ENCODE measurements at regions not wholly inside any gene's neighbourhood (a gene's known extent, or its start where the extent isn't known, plus 50 kb on each side); places are given as distances from the start of the nearest gene placed in this dataset.
A peak's percentile ranks its signal among the peaks of the same experiment; 100 is the strongest.

DNA sequence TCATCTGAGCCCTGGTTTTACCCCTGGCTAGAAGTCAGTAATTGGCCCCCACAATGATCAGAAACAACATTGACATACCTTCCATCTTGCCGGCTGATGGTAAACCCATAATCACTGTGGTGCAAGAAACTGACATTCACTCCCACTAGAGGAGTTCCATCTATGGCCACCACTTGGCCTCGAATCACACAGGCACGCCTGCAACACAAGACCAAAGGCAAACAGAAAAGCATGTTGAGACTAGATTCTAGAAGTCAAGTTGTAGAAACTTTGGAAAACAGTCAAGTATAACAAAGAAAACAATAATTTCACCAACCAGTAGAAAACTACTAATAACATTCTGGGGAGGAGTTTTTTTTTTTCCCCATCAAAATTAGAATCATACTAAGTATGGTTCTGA is 183.4 kb downstream of the SH2D1A start:
- FAIRE-seq: peak; percentile 43

DNA sequence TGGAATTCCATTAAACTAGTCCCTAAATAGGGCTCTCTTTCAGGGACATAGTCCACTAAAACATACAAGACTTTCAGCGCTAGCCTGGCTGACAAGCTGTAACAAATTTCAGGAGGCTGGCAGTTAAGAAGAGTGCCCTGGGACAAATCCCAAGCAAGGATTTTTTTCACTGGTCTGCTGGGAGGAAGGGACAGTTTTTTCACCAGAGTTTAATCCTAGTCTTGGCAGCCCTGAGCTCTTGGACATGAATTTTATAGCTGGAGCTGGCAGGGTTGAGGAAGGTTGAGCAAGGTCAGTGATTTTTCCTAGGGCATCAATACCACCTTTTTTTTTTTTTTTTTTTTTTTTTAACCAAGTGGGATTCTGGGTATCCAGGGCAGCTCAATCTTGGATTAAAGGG is 184.4 kb downstream of the SH2D1A start:
- FAIRE-seq: no peak

GRCh38 chrX:124534536-124534935 is 188.2 kb downstream of the SH2D1A start:
- FAIRE-seq: no peak

DNA sequence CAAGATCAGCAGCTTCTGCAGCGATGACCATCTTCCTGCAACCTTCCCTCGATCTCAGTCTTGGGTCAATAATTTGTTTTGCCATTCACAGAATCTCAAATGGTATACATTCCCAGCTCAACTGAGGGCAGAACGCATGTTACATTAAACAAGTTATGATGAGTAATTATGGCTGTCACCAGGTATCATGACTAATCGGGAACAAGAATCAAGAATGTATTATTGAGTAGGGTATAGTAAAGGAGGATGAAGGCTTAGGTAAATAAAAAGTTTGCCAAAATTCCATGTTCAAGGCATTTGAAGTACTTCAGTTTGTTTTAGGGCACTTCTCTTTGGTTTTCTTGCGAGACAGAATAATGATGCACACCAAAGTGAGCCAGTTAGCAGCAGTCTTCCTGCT is 194.1 kb downstream of the SH2D1A start:
- no peak for FAIRE-seq

DNA sequence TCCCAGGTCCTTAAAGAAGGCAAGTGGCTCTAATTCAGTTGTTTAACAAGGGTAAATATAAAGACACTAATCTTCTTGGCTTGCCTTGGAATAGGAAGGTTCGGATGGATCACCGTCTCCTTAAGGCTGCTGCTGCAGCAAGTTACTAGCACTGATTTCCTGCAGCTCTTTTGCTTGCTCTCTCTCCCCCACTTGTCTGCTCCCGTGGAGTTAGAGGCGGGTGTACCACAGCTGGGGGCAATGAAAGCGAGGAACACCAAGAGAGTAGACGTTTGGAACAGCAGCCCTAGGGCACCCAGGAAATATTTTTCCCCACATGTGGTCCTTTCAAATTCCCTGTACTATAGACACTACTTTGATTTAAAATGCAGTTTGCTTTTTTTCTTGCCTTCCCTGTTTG is 202.2 kb downstream of the SH2D1A start:
- no peak for FAIRE-seq

GRCh38 chrX:124555036-124555595 is 208.8 kb downstream of the SH2D1A start:
- FAIRE-seq: no peak

DNA sequence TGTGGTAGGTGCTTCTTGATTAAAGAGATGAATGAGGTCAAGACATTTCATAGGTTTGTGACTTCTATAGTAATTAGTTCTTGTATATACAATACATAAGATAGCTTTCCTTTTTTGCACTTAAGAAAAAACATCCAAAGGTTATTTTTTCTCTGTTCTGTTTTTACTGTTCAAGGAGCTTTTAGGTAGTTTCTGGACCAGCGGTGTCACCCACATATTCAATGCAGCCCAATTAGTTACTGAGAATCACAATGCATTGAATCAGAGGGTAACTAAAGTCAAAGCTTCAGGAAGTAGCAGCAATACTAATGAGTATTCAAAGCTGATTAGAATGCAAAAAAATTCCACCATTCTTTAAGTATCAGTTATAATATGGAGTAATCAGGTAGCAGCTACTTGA is 211.6 kb downstream of the SH2D1A start:
- FAIRE-seq: no peak

DNA sequence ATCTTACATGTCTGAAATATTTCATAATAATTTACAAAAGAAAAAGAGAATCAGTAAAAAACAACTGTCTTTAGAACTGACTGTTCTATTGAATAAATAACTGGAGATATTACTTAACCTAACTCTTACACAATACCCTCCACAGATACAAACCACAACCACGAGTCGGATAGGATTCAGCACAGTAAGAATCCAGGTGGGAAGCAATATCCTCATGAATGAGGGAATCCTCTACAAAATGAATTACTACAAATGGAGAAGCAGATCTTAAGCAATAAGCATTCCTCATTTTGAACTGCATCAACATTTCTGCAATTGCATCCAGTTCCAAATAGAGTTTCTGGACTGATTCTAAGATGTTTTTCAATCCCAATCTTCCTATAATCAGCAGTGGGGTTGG is 227.1 kb downstream of the SH2D1A start:
- FAIRE-seq: no peak

- no peak for FAIRE-seq
These were observed 246.4 kb downstream of the SH2D1A start for GRCh38 chrX:124592744-124593143.

- FAIRE-seq: no peak
These were observed 247.8 kb downstream of the SH2D1A start for GRCh38 chrX:124594017-124594651.

GRCh38 chrX:124605511-124605910 is 259.1 kb downstream of the SH2D1A start:
- FAIRE-seq: no peak

- no peak for FAIRE-seq
These were observed 260.4 kb downstream of the SH2D1A start for GRCh38 chrX:124606724-124607123.

DNA sequence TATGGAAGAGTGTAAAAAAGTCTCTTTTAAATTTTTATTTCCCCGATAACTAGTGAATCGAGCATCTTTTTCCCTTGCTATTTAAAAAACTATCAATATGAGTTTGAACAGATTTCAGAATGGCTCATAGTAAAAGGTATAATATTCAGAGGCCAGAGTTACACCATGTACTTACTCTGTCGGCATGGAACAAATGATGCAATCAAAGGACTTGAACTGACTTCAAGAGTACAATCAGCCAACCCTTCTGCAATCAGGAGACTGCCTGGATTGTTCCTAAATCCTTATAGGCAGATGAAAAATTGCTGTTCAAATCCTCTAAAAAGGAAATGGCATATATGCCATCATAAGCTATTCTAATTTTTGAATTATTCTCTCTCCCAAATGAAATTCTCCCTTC is 273.3 kb downstream of the SH2D1A start:
- no peak for FAIRE-seq

DNA sequence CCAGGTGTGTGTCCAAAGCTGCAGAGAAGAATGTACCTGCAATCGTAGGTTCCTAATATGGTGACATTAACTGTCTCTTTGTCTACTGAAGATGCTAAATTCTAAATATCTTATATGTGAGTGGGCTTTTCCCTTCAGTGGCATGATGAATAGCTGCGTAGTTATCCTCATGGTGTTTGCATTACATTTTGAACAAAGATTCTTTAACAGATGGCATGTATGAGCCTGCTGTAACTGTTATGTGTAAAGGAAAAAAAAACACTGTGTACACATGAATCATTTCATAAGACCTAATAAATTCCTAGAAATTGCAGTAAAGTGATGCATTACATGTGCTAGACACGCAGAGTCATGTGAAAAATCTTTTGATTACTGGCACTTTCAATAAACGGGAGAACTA is 288.0 kb downstream of the SH2D1A start:
- FAIRE-seq: no peak

DNA sequence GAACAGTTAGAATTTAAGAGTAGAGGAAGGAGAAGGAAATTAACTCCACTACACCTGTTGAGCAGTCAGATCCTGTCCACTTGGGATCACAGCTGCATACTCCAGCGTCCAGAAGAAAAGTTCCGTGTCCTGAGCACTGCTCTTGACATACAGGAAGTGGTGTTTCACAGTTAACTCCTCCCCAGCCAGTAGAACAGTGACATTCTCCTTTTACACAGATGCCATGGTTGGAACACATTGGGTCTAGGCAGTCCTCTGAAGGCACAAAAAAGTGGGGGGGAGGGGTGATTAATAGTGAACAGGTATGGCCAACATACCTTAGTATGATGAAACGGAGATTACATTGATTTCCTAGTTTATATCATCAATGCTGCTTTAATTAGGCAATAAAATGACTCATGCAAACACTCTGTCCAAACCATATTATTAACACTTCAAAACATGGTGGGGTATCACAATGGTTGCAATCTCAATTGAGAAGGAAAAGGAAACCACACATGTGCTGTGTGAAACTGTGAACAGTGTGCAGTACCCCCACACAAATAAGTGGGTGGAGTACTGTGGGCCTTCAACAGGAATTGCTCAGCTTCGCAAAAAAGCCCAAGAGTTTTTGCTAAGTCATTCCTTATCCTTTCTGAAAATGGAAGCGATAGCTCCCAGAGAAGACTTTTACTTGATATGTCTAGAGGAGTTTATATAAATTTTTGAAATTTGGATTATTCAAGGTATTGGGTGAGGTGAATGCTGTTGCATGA is 295.6 kb downstream of the SH2D1A start:
- FAIRE-seq: no peak

- no peak for FAIRE-seq
These were observed 300.0 kb downstream of the SH2D1A start for GRCh38 chrX:124646403-124646802.

DNA sequence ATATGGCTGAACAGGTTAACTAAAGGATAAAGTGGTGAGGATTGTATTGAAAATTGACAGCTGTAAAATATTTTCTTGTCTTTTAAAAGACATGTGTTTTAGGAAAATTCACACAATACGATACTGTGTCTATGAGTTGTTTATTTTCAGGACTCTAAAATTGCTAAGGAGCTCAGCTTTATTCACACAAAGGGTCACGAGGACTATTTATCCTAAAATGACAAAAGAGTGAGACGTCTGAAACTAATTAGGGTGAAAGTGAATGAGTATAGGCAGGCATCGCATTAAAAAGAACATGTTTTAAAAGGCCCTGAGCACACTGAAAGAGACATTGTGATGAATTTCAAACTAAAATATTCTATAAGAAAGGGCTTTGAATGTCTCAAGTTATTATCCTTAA is 304.7 kb downstream of the SH2D1A start:
- no peak for FAIRE-seq

GRCh38 chrX:124665621-124666400 is 319.4 kb downstream of the SH2D1A start:
- no peak for FAIRE-seq

- no peak for FAIRE-seq
These were observed 332.8 kb downstream of the SH2D1A start for GRCh38 chrX:124679199-124679598.

DNA sequence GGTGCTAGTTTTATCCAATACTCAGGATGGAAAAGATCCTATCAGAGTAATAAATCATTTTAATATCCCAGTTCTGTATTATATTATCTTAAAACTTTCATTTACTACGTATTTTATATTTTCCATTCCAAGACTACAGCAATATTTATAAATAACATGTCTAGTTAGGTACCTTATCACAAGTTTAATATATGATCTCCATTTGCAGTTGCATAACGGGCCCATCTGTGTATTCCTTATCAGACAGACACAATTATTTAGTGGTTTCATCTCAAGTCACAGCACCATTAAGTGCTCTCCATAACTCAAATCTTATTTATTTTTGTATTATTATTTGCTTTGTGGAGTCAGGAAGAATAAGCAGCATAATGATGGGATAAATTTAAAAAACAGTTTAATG is 333.9 kb downstream of the SH2D1A start:
- FAIRE-seq: no peak

- no peak for FAIRE-seq
These were observed 344.1 kb downstream of the SH2D1A start for GRCh38 chrX:124690495-124690894.

DNA sequence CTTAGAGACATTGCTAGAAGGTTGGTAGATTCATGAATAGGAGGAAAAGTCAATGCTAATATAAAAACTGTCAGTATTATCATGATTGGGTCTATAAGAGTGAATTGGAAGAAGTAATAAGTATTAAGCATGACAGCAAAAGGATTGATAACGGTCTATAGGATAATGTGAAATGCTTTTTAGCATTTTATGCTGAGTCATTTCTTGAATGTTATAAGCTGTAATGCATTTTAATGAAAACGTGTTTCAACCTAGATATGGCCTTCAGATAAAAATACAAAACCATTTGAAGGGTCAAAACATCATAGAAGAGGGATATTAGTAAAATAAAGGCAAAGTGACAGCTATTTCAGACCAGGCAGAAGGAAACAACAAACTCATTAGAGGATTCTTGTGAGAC is 353.5 kb downstream of the SH2D1A start:
- no peak for FAIRE-seq

DNA sequence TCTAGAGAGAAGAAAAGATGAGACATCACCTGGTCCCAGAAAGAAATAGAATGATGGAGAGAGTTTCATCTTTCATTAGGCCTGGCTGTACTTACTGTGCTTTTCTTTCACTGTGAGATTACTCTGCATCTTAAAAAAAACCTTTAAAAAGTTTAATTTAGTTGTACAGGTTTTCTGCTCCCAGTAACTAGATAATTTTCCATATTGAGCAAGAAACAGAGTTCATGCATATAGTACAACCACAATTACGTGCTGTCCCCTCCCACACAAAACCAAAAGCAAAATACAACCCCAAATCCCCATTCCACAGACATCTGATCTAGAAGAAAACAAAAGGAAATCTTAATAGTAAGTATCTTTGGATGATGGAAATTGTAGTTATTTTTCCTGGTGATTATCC is 371.2 kb downstream of the SH2D1A start:
- no peak for FAIRE-seq

DNA sequence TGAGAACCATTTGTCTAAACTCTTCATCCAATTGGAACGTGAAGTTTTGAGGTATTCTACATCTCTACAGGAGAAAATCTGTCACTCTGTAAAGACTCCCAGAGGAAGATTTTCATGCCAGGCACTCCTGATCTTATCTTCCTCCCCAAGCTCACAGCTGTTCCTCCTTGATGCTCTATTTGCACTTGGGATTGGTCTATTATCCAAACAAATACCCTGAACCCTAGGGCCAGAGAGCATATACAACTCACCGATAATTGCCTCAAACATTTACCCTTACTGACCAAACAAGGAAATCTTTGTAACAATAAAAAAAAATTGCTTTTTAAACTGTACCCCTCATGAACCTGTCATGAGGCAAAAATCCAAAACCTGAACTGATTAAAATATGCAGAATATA is 372.7 kb downstream of the SH2D1A start:
- no peak for FAIRE-seq

Data from islet of Langerhans (tissue), 1 donor.